ENCODE measurements at regions not wholly inside any gene's neighbourhood (a gene's known extent, or its start where the extent isn't known, plus 50 kb on each side); places are given as distances from the start of the nearest gene placed in this dataset.

DNA sequence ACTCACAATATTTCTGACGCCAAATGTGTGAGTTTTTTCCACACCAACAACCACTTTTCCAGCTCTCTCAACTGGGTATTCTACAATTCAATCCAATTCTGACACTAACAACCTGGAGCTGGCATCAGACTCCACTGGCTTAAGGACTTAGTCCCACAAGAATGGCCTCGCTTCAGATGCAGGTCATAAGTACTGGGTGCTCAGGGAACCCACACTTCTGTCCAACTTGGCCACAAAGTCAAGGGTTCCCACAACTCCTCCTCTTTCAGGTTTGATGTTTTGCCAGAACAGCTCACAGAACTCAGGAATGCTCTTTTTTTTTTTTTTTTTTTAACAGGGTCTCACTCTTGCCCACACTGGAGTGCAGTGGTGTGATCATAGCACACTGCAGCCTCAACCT is 56.1 kb upstream of the TMC5 start:
- intact Hi-C loops (cut with micrococcal nuclease) = no loop called here
- H3K36me3 Mint-ChIP-seq = no peaks in the 10 kb centered on the region
- no peak overlapping the region for H3K4me3 Mint-ChIP-seq
- Histone ChIP-seq H3K27me3 (ENCODE audit: insufficient read depth, low read length) (no peaks in the 10 kb centered on the region), H3K4me3 (ENCODE audit: low read length in 2 of 2) (no peak overlapping the region), H3K9me3 (ENCODE audit: control insufficient read depth in 1 of 2, low read length in 2 of 2) (no peaks in the 10 kb centered on the region), H3K36me3 (ENCODE audit: insufficient read depth, low read length) (no peaks in the 10 kb centered on the region), H3K4me1 (ENCODE audit: insufficient read depth, low read length) (no peaks in the 10 kb centered on the region), H3K27ac (ENCODE audit: low read depth, low read length) (no peak overlapping the region)
- H3K27ac Mint-ChIP-seq = no peak overlapping the region
- H3K4me1 Mint-ChIP-seq = no peaks in the 10 kb centered on the region
- no peak for DNase-seq
- CTCF ChIA-PET (ENCODE audit: partially characterized antibody) = no interaction called here
- H3K27me3 Mint-ChIP-seq = peaks cover 0 to 1% of the 10 kb centered on the region in 2 donors
- POLR2A ChIA-PET (ENCODE audit: partially characterized antibody) = no interaction called here
- peaks cover 0 to 4% (median under 1%) of the 10 kb centered on the region in 8 donors for H3K9me3 Mint-ChIP-seq

DNA sequence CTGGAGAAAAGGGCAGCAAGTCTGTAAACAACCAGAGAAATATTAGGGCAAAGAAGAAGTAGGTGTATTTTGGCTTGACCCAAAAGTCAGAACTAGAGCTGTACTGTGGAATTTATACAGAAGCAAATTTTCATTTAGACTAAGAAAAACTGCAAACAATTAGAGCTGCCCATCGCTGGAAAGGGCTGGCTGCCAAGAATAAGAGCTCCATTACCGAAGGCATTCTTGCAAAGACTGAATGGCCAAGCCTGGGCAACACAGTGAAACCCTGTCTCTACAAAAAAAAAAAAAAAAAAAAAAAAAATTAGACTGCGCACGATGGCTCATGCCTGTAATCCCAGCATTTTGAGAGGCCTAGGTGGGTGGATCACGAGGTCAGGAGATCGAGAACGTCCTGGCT is 53.9 kb upstream of the TMC5 start:
- POLR2A ChIA-PET (ENCODE audit: partially characterized antibody) = no interaction called here
- no peaks in the 10 kb centered on the region for H3K4me1 ChIP-seq (ENCODE audit: insufficient read depth, low read length)
- no peaks in the 10 kb centered on the region for H3K9me3 ChIP-seq (ENCODE audit: control insufficient read depth in 1 of 2, low read length in 2 of 2)
- no peaks in the 10 kb centered on the region for H3K36me3 Mint-ChIP-seq
- H3K4me3 ChIP-seq (ENCODE audit: low read length in 2 of 2) = no peak overlapping the region
- H3K27ac Mint-ChIP-seq = peak overlapping the region in 1 of 7 donors; percentile 14
- no peaks in the 10 kb centered on the region for H3K27me3 ChIP-seq (ENCODE audit: insufficient read depth, low read length)
- intact Hi-C loops (cut with micrococcal nuclease) = no loop called here
- H3K4me3 Mint-ChIP-seq = no peak overlapping the region
- no peak for DNase-seq
- H3K36me3 ChIP-seq (ENCODE audit: insufficient read depth, low read length) = no peaks in the 10 kb centered on the region
- no peaks in the 10 kb centered on the region for H3K4me1 Mint-ChIP-seq
- no peak overlapping the region for H3K27ac ChIP-seq (ENCODE audit: low read depth, low read length)
- CTCF ChIA-PET (ENCODE audit: partially characterized antibody) = no interaction called here
- H3K27me3 Mint-ChIP-seq = peaks cover 0 to 1% of the 10 kb centered on the region in 2 donors
- H3K9me3 Mint-ChIP-seq = peaks cover 0 to 13% (median 8%) of the 10 kb centered on the region in 8 donors

- no peak for DNase-seq
- no peak overlapping the region for H3K27ac Mint-ChIP-seq
- H3K4me3 Mint-ChIP-seq = no peak overlapping the region
- intact Hi-C loops (cut with micrococcal nuclease) = no loop called here
- H3K27me3 ChIP-seq (ENCODE audit: insufficient read depth, low read length) = no peaks in the 10 kb centered on the region
- POLR2A ChIA-PET (ENCODE audit: partially characterized antibody) = no interaction called here
- no peak overlapping the region for H3K4me3 ChIP-seq (ENCODE audit: low read length in 2 of 2)
- H3K4me1 ChIP-seq (ENCODE audit: insufficient read depth, low read length) = no peaks in the 10 kb centered on the region
- peaks cover 0 to 13% (median 6%) of the 10 kb centered on the region in 8 donors for H3K9me3 Mint-ChIP-seq
- CTCF ChIA-PET (ENCODE audit: partially characterized antibody) = no interaction called here
- no peaks in the 10 kb centered on the region for H3K36me3 ChIP-seq (ENCODE audit: insufficient read depth, low read length)
- H3K27ac ChIP-seq (ENCODE audit: low read depth, low read length) = no peak overlapping the region
- no peaks in the 10 kb centered on the region for H3K36me3 Mint-ChIP-seq
- no peaks in the 10 kb centered on the region for H3K9me3 ChIP-seq (ENCODE audit: control insufficient read depth in 1 of 2, low read length in 2 of 2)
- no peaks in the 10 kb centered on the region for H3K4me1 Mint-ChIP-seq
- peaks cover 0 to 1% of the 10 kb centered on the region in 2 donors for H3K27me3 Mint-ChIP-seq
These were observed 52.2 kb upstream of the TMC5 start for GRCh38 chr16:19365486-19365885.

DNA sequence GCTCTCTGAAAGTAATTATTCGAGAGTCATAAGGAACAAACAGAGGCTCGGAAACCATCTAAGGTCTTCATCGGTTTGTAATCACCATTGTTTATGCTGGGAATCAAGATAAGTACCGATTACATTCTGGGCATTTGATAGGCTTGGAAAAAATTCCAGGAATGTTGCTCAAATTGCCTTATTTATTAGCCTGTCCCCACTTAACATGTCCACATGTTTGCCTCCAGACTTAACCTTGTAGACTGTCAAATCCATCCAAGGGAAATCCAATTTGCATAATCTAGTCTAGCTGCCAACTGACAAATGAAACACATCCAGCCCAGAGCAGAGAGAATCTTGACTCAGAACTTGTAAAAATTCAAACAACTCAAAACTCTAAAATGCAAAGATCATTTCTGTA is 51.3 kb upstream of the TMC5 start:
- Histone ChIP-seq H3K27me3 (ENCODE audit: insufficient read depth, low read length) (no peaks in the 10 kb centered on the region), H3K9me3 (ENCODE audit: control insufficient read depth in 1 of 2, low read length in 2 of 2) (no peaks in the 10 kb centered on the region), H3K4me3 (ENCODE audit: low read length in 2 of 2) (no peak overlapping the region), H3K27ac (ENCODE audit: low read depth, low read length) (no peak overlapping the region), H3K36me3 (ENCODE audit: insufficient read depth, low read length) (no peaks in the 10 kb centered on the region), H3K4me1 (ENCODE audit: insufficient read depth, low read length) (no peaks in the 10 kb centered on the region)
- Mint-ChIP-seq H3K9me3 (peaks cover 0 to 13% (median 6%) of the 10 kb centered on the region in 8 donors), H3K4me1 (no peaks in the 10 kb centered on the region), H3K27me3 (peaks cover 0 to 1% of the 10 kb centered on the region in 2 donors), H3K4me3 (no peak overlapping the region), H3K27ac (no peak overlapping the region), H3K36me3 (no peaks in the 10 kb centered on the region)
- intact Hi-C loops (cut with micrococcal nuclease) = no loop called here
- ChIA-PET CTCF (ENCODE audit: partially characterized antibody) (no interaction called here), POLR2A (ENCODE audit: partially characterized antibody) (no interaction called here)
- DNase-seq = no peak

DNA sequence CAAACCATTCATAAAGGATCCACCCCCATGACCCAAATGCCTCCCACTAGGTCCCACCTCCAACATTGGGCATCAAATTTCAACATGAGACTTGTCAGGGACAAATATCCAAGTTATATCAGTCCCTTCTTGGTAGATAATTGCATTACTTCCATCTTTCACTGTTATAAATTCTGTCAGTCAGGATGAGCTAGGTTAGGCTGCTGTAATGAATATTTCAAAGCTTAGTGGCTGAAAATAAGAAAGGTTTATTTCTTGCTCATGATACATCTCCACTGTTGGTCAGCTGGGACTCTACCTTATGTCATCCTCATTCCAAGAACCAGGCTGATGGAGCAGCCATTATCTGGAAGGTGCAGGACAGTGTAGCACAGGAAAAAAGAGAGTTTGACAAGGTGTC is 50.3 kb upstream of the TMC5 start:
- H3K27me3 ChIP-seq (ENCODE audit: insufficient read depth, low read length) = no peaks in the 10 kb centered on the region
- ChIA-PET CTCF (ENCODE audit: partially characterized antibody) (no interaction called here), POLR2A (ENCODE audit: partially characterized antibody) (no interaction called here)
- H3K36me3 ChIP-seq (ENCODE audit: insufficient read depth, low read length) = no peaks in the 10 kb centered on the region
- Mint-ChIP-seq H3K36me3 (no peaks in the 10 kb centered on the region), H3K4me1 (no peaks in the 10 kb centered on the region), H3K27me3 (peaks cover 0 to 3% of the 10 kb centered on the region in 2 donors), H3K4me3 (no peak overlapping the region), H3K27ac (no peak overlapping the region), H3K9me3 (peaks cover 0 to 13% (median 6%) of the 10 kb centered on the region in 8 donors)
- no peak overlapping the region for H3K27ac ChIP-seq (ENCODE audit: low read depth, low read length)
- no peaks in the 10 kb centered on the region for H3K9me3 ChIP-seq (ENCODE audit: control insufficient read depth in 1 of 2, low read length in 2 of 2)
- no peaks in the 10 kb centered on the region for H3K4me1 ChIP-seq (ENCODE audit: insufficient read depth, low read length)
- no peak for DNase-seq
- intact Hi-C loops (cut with micrococcal nuclease) = no loop called here
- H3K4me3 ChIP-seq (ENCODE audit: low read length in 2 of 2) = no peak overlapping the region
